Right lung (tissue), 2 donors: ENCODE measurements at regions not wholly inside any gene's neighbourhood (a gene's known extent, or its start where the extent isn't known, plus 50 kb on each side); places are given as distances from the start of the nearest gene placed in this dataset.

Source experiments
- DNase-seq, 2 donors: peaks; one replicate each; pipeline ENCODE4 v3.0.0-alpha.2; 2013

GRCh38 chr2:3960106-3960505, 256.7 kb downstream of the DCDC2C start:
- DNase-seq: no peak

DNA sequence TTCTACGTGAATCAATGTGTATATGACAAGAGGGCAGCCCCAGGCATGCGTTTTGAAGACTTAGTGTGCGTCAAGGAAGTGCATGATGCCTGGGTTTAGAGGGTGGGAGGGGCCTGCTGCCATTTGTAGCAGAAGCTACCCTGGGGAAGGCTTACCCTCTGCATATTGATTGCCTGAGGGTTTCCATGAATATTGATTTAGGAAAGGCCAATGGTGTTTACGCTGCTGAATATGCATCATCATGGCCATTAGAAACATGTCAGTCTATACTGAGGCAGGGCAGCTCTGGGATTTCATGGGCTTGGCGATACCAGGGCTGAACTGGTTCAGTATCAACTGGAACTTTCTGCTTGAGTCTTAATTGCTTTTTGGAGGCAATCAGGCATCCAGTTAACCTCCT, 259.3 kb downstream of the DCDC2C start:
- DNase-seq: no peak

DNA sequence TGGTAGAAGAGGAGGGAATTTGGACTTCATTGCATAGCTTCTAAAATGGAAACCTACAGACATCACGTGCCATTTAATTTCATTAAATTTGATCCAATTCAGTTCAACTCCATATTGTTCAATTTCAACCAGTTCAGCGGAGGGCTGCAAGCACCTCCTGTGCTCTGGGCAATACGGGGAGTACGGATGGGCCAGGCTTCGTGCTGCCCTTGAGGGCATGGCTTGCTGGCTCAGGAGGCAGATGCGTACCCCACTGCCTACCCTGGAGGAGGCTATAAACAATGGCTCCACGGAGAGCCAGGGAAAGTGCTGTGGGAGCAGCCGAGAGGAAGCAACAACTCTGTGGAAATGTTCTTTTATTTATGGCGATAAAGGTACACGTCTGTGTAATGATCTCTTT, 261.8 kb downstream of the DCDC2C start:
- no peak for DNase-seq

GRCh38 chr2:3965953-3966352, 262.6 kb downstream of the DCDC2C start:
- DNase-seq: no peak

- no peak for DNase-seq
Measured at GRCh38 chr2:3966470-3966869, 263.1 kb downstream of the DCDC2C start.

- no peak for DNase-seq
Measured at GRCh38 chr2:3968736-3969135, 265.4 kb downstream of the DCDC2C start.

GRCh38 chr2:3970791-3971651, 267.6 kb downstream of the DCDC2C start:
- no peak for DNase-seq

DNA sequence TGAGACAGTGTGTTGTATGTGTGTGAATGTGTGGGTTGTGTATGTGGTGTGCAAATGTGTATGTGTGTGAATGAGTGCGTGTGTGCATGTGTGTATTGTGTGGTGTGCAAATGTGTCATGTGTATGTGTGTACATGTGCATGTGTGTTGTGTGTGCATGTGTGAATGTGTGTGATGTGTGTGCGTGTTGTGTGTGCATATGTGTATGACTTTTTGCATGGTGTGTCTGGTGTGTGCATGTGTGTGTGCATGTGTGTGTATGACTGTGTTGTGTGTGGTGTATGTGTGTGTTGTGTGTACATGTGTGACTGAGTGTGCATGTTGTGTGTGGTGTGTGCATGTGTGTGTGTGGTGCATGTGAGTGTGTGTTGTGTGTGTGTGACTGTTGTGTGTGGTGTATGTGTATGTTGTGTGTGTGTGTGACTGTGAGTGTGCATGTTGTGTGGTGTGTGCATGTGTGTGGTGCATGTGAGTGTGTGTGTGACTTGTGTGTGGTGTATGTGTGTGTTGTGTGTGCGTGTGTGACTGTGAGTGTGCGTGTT, 268.3 kb downstream of the DCDC2C start:
- DNase-seq: no peak

GRCh38 chr2:3972377-3972776, 269.0 kb downstream of the DCDC2C start:
- DNase-seq: no peak

- DNase-seq: no peak
Measured at GRCh38 chr2:3974765-3975164, 271.4 kb downstream of the DCDC2C start.

GRCh38 chr2:3981446-3981987, 278.1 kb downstream of the DCDC2C start:
- DNase-seq: no peak

DNA sequence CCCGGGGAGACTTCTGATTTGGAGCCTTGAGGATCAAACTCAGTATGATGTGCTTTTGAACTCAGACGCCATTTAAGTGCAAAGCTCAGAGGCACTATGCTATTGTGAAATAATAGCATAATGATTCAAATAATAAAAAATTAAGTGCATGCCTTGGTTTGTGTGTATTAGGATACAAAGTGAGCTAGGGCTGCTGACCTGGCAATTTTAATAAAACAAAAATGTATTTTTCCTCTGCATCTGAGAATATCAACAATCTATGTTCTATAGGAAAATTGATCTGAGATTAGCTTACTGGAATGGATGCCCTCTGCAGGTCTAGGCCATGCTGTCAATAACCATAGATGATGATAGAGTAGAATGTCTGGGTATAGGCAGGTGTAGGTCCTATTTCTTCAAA, 278.8 kb downstream of the DCDC2C start:
- DNase-seq: no peak

GRCh38 chr2:3986063-3986462, 282.7 kb downstream of the DCDC2C start:
- DNase-seq: no peak

GRCh38 chr2:3986530-3987258, 283.3 kb downstream of the DCDC2C start:
- no peak for DNase-seq

DNA sequence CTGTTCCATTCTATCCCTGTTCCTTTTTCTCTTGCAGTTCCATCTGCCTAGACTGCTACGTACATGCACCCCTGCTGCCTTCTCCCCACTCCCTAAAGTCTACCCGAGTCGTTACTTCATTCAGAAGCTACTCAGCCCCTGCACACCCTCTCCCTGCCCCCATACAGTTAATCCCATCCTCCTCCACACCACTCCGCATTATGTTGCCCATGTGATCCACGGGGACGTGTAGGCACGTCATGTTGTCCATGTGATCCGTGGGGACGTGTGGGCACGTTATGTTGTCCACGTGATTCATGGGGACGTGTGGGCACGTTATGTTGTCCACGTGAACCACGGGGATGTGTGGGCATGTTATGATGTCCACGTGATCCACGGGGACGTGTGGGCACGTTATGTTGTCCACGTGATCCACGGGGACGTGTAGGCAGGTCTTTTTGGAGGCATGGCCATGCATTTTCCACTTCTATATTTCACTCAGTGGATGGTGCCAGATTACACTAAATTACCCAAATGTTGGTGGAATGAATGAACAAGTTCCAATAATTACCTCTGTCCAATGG, 299.5 kb downstream of the DCDC2C start:
- DNase-seq: no peak

- no peak for DNase-seq
Measured at GRCh38 chr2:4012197-4012596, 308.8 kb downstream of the DCDC2C start.

- DNase-seq: no peak
Measured at GRCh38 chr2:4018535-4018934, 315.2 kb downstream of the DCDC2C start.

- DNase-seq: no peak
Measured at GRCh38 chr2:4020153-4020552, 316.8 kb downstream of the DCDC2C start.

DNA sequence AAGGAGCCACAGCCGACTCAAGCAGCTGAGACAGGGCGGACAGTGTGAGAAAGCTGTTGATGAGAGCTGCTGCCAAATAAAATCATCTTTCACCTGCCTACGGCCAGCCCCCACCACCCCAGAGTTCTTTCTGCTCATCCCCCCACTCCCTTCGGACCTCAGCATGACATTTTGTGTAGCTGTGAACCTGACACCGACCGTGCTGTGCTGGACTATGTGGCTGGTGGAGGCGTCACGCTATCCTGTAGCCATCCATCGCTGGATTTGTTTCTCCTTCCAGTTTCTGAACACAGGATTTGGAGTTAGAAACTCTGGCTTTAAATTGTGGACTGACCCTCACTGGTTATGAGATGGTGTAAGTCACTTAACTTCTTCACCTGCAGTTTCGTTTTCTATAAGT, 317.3 kb downstream of the DCDC2C start:
- no peak for DNase-seq

DNA sequence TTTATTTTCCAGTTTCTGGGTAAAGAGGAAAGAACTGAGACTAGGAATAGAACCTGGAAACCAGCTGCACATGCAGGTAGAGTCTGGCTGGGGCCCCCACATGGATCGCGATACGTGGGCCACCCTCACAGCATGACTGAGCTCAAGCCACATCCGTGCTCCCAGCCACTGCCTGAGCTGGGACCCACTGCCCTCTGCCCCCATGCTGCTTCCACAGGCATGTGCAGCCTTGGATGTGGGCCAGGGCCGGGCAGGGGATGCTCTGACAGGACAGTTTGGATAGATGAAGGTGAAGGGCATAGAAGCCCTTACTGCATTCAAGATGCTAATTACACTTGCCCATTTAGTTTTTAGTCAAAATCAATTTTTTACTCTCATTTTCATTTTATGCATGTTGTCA, 321.2 kb downstream of the DCDC2C start:
- DNase-seq: no peak

DNA sequence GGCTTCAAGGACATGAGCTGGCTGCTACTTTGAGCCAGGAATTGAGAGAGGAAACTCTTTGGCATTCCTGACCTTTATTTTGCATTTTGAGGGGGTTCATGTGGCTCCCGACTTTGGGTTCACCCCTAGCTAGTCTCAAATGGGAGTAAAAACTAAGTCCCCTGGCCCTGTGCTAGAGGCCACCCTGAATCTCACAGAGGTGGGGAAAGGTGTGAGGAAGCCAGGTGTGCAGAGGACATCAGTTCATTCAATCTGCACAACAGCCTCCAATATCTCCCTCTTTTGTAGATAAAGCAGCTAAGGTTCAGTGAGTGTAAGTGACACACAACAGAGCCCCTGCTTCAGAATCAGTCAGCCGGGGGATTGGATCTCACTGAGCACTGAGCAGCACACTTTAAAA, 325.7 kb downstream of the DCDC2C start:
- DNase-seq: no peak

DNA sequence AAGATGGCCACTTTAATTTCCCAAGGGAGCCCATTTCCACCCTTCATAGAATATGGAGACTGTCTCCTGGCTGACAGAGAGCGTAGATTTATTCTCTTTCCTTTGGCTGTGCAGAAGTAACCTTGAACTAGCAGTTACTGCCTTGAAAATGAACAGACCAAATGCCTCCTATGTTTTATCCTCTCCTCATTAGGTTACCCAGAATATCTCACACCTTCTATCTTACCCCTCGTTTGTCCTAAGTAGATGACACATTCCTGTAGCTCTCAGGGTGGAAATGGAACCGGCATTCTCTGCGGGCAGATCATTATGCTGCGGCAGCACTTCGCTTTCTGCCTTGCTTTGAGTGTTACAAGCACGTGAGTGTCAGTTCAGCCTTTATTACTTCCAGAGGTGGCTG, 336.5 kb downstream of the DCDC2C start:
- DNase-seq: no peak
